ENCODE measurements at regions not wholly inside any gene's neighbourhood (a gene's known extent, or its start where the extent isn't known, plus 50 kb on each side); places are given as distances from the start of the nearest gene placed in this dataset.

DNA sequence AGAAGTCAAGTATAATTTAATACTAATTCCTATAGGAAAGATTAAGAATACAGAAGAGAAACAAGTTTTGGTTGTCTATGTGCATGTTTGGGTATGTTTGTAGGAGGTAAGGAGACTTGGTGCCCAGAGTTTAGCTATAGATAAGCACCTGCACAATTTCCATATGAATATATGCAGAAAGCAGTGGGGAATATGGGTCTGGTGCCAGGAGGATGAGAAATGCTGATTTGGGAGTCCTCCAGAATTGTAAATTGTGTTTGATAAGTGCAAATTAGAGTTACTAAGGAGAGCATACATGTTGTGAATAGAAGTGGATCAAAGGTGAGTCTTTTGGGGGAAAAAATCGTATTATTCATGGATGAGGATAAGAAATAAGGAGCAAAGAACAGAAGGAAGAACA is 653.1 kb downstream of the EFNA5 start:
- Histone ChIP-seq H3K18ac (ENCODE audit: low read depth, low read length) (no peak overlapping the region), H3K27me3 (ENCODE audit: control insufficient read depth, insufficient read depth, low read length) (no peaks in the 10 kb centered on the region), H3K4me2 (ENCODE audit: low read depth, low read length) (no peak overlapping the region), H2BK15ac (ENCODE audit: low read depth, low read length) (no peak overlapping the region), H3K9me1 (ENCODE audit: insufficient read depth, low read length) (no peaks in the 10 kb centered on the region), H3K4me1 (ENCODE audit: control insufficient read depth, insufficient read depth, low read length) (no peaks in the 10 kb centered on the region), H3K36me3 (ENCODE audit: control insufficient read depth, insufficient read depth, low read length) (no peaks in the 10 kb centered on the region), H3K56ac (ENCODE audit: extremely low read depth, insufficient read depth, low read length) (no peak overlapping the region), H3K79me1 (ENCODE audit: low read depth in 1 of 2, low read length in 2 of 2) (no peaks in the 10 kb centered on the region), H4K5ac (ENCODE audit: low read depth, low read length) (no peak overlapping the region), H3K23ac (ENCODE audit: low read depth, low read length) (no peak overlapping the region), H2AK5ac (ENCODE audit: low read depth, low read length) (no peak overlapping the region), H4K20me1 (ENCODE audit: insufficient read depth, low read length) (no peaks in the 10 kb centered on the region), H3K4ac (ENCODE audit: low read depth, low read length) (no peak overlapping the region), H3K9ac (ENCODE audit: low read depth, low read length) (no peak overlapping the region), H2BK20ac (ENCODE audit: low read depth, low read length) (no peak overlapping the region), H4K8ac (ENCODE audit: low read depth in 2 of 2, low read length in 2 of 2) (no peak overlapping the region), H2AFZ (replicated peaks; ENCODE audit: low read length, poor library complexity) (no peak overlapping the region), H3K14ac (replicated peaks; ENCODE audit: low read depth, low read length) (no peak overlapping the region), H2AK9ac (replicated peaks; ENCODE audit: low read depth, low read length, poor library complexity) (no peak overlapping the region), H2BK5ac (ENCODE audit: low read depth, low read length, poor library complexity, severe bottlenecking) (no peak overlapping the region), H3K4me3 (ENCODE audit: insufficient read depth, low read depth, low read length) (no peak overlapping the region), H2BK120ac (ENCODE audit: low read depth, low read length) (no peak overlapping the region), H4K91ac (ENCODE audit: insufficient read depth, low read depth, low read length) (no peak overlapping the region), H3K27ac (ENCODE audit: insufficient read depth, low read length) (no peak overlapping the region), H3K9me3 (ENCODE audit: control insufficient read depth, insufficient read depth, low read length) (no peaks in the 10 kb centered on the region)
- ATAC-seq (ENCODE audit: low read depth) = no peak
- in situ Hi-C loops (cut with MboI; ENCODE audit: low sequenced_read_pairs) = no loop called here
- no peak for TF ChIP-seq MAFK (IDR thresholded peaks at IDR 0.05; ENCODE audit: low read depth, low read length)
- no peak for TF ChIP-seq NFE2L2 (IDR thresholded peaks at IDR 0.05; ENCODE audit: low read depth, low read length)
- TF ChIP-seq MAZ (IDR thresholded peaks at IDR 0.05; ENCODE audit: borderline replicate concordance, low read depth, low read length) = no peak
- TF ChIP-seq, protein P1, sequence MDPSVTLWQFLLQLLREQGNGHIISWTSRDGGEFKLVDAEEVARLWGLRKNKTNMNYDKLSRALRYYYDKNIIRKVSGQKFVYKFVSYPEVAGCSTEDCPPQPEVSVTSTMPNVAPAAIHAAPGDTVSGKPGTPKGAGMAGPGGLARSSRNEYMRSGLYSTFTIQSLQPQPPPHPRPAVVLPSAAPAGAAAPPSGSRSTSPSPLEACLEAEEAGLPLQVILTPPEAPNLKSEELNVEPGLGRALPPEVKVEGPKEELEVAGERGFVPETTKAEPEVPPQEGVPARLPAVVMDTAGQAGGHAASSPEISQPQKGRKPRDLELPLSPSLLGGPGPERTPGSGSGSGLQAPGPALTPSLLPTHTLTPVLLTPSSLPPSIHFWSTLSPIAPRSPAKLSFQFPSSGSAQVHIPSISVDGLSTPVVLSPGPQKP (IDR thresholded peaks at IDR 0.05; ENCODE audit: borderline replicate concordance, low read depth, low read length) = no peak
- no peak for TF ChIP-seq BHLHE40 (IDR thresholded peaks at IDR 0.05; ENCODE audit: low read depth, low read length)
- TF ChIP-seq, protein P2, sequence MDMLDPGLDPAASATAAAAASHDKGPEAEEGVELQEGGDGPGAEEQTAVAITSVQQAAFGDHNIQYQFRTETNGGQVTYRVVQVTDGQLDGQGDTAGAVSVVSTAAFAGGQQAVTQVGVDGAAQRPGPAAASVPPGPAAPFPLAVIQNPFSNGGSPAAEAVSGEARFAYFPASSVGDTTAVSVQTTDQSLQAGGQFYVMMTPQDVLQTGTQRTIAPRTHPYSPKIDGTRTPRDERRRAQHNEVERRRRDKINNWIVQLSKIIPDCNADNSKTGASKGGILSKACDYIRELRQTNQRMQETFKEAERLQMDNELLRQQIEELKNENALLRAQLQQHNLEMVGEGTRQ (IDR thresholded peaks at IDR 0.05; ENCODE audit: low read depth, low read length) = no peak
- TF ChIP-seq RCOR1 (IDR thresholded peaks at IDR 0.05; ENCODE audit: insufficient replicate concordance, low read length) = no peak
- TF ChIP-seq CEBPB (IDR thresholded peaks at IDR 0.05; ENCODE audit: low read depth, low read length) = no peak
- TF ChIP-seq FOS (IDR thresholded peaks at IDR 0.05; ENCODE audit: low read depth, low read length) = no peak
- TF ChIP-seq SMC3 (IDR thresholded peaks at IDR 0.05; ENCODE audit: low read depth, low read length) = no peak
- TF ChIP-seq CHD1 (IDR thresholded peaks at IDR 0.05; ENCODE audit: low read depth, low read length) = no peak
- no peak for TF ChIP-seq RAD21 (IDR thresholded peaks at IDR 0.05; ENCODE audit: low read length)
- dilution Hi-C loops (cut with HindIII; ENCODE audit: low sequenced_read_pairs, unreplicated experiment) = no loop called here
- 60% methylated on average over 1 of the region's 1 CpG; no CpG with 5 or more reads in 1 of the 2 experiments for WGBS, 2 experiments (ENCODE audit: extremely low coverage in 2 of 2, insufficient read length in 1 of 2)
- BruUV-seq (replicated peaks) = no TSS peak
- POLR2A ChIA-PET (ENCODE audit: unreplicated experiment) = no interaction called here
- intact Hi-C loops (cut with micrococcal nuclease) = no loop called here
- CTCF ChIA-PET = no interaction called here
- DNase-seq = no peak

All from IMR-90 (cell line).